HG03060 (cell line): ENCODE measurements at regions not wholly inside any gene's neighbourhood (a gene's known extent, or its start where the extent isn't known, plus 50 kb on each side); places are given as distances from the start of the nearest gene placed in this dataset.

Source experiments
- ATAC-seq: cut with Tn5 transposase; IDR thresholded peaks from one replicate; pipeline ENCODE4 v1.9.1; 2021; ENCODE audit warnings: low read depth, moderate number of reproducible peaks; ENCODE audit not compliant: unreplicated experiment

DNA sequence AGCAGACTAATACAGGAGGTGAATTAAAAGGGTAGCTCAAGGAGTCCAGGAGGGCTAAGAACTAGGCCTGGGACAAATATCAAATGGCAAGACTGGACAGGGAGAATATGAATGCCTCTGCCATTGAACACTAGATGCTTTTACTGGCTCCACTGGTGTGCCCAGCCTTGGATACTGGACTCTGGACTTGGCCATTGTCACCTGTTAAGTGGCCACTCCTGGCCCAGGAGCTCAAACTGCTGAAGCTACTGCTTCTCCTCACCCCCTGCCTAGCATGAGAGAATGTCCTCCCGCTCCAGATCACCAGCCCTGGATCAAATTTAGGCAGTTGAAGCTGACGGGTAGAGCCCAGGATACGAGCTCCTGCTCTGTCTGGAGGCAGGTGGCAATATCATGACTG is 170.8 kb downstream of the DDX1 start:
- ATAC-seq: no peak

GRCh38 chr2:15763106-15763821 is 171.6 kb downstream of the DDX1 start:
- no peak for ATAC-seq

DNA sequence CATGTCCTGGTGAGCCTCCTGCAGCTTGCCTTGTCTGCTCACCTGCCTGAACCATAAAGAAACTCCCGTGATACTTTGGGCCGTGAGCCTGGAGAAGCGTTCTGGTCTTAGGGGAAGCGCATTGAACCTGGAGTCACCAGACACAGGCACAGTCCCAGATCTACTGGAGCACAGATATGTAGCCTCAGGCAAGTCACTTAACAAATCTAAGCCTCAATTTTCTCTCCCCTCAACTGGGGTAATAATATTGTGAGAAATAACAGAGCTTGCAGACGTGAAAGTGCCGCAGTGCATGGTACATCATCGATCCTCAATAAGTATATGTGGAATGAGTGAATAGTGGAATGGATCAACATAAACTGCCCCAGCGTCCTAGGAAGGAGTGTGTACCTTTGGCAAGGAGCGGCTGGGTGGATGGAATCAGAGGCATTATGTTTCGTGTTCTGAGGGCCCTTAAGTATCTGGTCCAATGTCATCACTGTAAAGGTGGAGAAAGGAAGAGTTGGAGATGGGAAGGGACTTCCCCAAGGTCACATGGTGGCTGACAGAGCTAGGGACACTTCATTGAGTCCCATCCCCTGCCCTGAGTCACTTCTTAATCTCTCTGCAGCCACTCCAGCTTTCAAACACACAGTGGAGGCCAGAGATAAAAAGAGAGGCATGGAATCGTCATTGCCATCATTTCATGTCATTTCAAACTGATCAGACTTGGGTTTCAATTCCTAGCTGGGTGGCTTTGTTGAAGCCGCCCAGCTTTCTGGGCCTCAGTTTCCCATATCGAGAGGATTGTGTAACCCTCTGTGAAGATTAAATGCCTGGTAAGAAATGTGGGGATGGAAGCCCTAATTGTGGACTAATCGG is 172.4 kb downstream of the DDX1 start:
- no peak for ATAC-seq

- no peak for ATAC-seq
These were observed 173.0 kb downstream of the DDX1 start for GRCh38 chr2:15764683-15765011.

- ATAC-seq: no peak
These were observed 173.5 kb downstream of the DDX1 start for GRCh38 chr2:15765211-15765610.

GRCh38 chr2:15765686-15766302 is 174.1 kb downstream of the DDX1 start:
- ATAC-seq: no peak

GRCh38 chr2:15766303-15766861 is 174.0 kb upstream of the MYCN start:
- no peak for ATAC-seq

- ATAC-seq: no peak
These were observed 173.3 kb upstream of the MYCN start for GRCh38 chr2:15766911-15767597.

DNA sequence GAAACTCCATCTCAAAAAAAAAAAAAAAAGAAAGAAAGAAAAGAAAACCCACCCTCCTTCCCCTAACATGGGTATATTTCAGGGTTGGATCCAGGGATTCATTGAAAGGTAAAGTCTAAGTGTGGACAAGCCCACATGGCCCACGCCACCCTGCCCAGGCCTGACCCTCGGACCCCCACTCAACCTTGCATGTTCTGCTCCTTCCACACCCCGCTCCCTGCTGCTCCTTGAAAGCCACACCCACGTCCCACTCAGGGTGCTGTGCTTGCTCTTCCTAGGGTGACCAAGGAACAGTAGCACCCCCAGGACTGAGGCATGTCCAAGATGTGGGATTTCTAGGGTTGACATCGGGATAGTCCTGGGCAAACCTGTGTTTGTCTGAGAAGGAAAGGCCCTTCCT is 172.7 kb upstream of the MYCN start:
- no peak for ATAC-seq

GRCh38 chr2:15768142-15768541 is 172.2 kb upstream of the MYCN start:
- ATAC-seq: no peak

DNA sequence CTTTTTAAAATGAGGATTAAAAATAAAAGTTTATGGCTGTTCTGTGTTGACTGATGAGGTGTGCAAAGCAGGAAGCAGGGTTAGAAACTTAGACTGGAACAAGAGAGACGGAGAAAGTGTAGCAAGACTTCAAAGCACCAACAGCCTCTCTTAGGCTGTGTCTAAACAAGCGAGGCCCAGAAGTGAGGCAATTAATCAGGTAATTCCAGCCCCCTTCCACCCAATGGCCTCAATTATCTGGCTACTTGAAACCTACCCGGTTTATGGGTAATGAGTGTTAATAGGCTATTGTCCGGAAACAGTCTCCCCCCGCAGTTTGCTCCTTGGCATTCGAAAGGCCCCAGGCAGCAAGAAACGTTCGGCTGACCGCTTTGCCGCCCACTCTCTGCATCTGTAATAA is 171.7 kb upstream of the MYCN start:
- ATAC-seq: no peak

DNA sequence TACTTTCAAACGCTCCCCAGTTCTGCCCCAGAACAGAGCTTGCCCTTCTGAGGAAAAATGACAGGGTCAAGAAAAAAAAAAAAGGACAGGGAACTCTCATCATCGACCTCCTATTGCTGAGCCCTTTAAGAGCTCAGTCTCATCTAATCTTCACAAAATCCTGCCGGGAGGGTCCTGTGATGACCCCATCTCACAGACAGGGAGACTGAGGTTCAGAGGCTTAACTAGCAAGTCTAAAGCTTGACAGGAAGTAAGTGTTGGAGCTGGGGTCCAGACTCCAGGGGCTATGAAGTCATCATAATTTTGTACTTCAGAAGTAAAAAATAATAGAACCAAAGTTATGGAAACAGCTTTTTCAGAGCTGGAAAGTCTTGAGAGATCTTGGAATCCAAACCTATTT is 171.1 kb upstream of the MYCN start:
- no peak for ATAC-seq

DNA sequence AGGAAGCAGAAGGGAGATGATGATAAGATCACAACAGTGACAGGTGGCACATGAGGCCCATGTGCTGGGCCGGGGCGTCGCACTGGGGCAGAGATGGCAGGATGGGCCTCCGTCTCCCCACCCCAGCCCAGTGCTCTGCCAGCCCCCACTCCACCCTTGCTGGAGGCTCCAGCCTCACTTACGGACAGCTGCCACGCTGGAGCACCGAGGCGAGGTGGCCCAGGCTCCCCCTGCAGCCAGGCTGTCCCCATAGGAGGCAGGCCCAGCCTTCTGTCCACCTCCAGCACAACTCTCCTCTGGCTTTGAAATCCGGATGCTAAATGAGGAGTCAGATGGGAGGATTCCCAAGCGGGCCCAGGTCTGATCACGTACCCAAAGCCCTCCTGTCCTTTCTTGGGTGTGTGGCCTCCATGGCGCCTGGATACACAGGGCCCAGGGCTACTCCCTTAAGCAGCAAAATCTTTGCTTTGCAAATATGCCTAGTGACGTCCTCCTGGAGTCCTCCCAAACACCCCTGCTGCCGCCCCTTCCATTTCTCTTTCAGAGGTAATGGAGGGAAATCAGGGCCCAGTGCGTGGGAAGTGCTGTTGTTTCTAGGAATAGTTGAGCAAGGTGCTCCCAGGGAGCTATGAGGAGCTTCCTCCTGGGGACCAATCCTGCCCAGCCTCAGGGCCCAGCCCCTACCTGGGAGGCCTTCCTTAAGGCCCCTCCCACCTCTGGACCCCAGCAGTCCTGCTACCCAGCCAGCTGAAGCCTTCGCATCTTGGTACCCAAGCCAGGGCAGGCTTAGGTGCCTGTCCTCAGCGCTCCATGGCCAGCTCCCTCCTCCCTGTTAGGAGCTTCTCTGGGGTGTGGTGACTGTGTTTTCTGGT is 170.4 kb upstream of the MYCN start:
- ATAC-seq: no peak

GRCh38 chr2:15770606-15771005 is 169.7 kb upstream of the MYCN start:
- no peak for ATAC-seq

GRCh38 chr2:15771124-15771523 is 169.2 kb upstream of the MYCN start:
- ATAC-seq: no peak

DNA sequence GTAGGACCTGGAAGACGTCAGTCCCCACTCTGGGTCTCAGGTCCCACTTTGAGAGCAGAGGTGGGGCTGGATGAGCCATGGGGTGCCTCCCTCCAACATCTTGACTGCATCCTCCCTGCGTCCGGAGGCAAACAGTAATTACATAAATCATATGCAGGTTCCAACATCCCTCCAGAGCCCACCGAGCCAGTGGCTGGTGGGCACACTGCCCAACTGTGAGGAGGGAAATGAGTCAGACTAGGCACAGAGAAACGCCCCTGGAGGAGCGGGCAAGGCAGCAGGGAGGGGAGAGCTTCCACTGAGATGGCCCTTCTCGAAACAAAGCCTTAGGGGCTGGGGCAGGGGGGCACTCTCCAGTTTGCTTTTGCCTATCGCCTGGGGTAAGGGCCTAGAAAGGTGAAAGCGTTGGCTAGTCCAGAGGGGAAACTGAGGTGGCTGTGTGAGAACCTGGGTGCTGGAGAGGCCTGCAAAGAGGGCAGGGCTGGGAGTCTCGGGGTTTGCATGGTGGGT is 168.2 kb upstream of the MYCN start:
- ATAC-seq: no peak

DNA sequence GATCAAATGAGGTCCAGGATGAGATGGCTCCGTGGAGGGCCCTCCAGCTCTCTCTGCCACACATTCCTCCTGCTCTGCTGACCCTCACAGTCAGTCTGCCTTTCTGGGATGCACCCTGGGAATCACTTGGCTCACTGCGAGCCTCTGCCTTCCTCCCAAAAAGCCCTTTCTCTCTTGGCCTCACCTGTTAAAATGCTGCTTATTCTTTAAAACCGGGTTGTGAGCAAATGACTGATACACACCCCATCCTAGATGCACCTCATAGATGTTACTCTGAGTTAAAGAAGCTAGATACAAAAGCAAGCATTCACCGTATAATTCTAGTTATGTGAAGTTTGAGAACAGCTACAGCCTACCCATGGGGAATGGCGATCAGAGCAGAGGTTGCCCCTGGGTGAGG is 167.7 kb upstream of the MYCN start:
- ATAC-seq: no peak

GRCh38 chr2:15773204-15773603 is 167.1 kb upstream of the MYCN start:
- ATAC-seq: no peak

DNA sequence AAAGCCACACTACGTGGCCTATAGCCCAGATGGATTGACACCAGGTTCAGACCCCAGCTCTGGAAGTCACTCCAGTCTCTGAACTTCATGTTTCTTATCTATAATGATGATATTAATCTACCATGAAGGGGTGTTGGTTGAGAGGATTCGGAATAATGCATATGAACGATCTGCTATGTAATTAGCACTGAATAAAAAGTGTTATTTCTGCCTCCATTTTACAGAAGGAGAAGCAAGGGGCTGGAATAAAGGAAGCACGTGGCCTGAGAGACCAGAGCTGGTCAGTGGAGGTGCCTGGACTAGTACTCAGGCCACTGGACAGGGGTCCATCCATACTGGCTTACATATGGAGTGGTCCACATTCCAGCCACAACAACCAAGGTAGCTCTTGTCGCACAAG is 166.5 kb upstream of the MYCN start:
- ATAC-seq: no peak
